Lung (tissue), 11 donors: ENCODE measurements at regions not wholly inside any gene's neighbourhood (a gene's known extent, or its start where the extent isn't known, plus 50 kb on each side); places are given as distances from the start of the nearest gene placed in this dataset.
A peak's percentile ranks its signal among the peaks of the same experiment; 100 is the strongest.

Source experiments
- ATAC-seq: fragments of 200-7000 bp; cut with Tn5 transposase; one replicate; pipeline ENCODE4 v1.9.1; 2020; ENCODE audit warnings: moderate number of reproducible peaks; ENCODE audit not compliant: insufficient read depth, low FRiP score
- DNase-seq, 3 donors: peaks; one replicate each; pipeline ENCODE4 v3.0.0-alpha.2; 2013 to 2017
- H3K27ac ChIP-seq, 2 donors: one replicate each; pipeline ENCODE4 v1.5.1; 2013; ENCODE audit warnings: mild to moderate bottlenecking in 2 of 2, moderate library complexity in 2 of 2, control low read depth in 1 of 2, inconsistent platforms in 1 of 2, low read depth in 1 of 2, low read length in 1 of 2
- H3K27me3 ChIP-seq, 3 donors: one replicate each; pipeline ENCODE4 v1.5.1; 2013; ENCODE audit warnings: low read length in 2 of 3; ENCODE audit not compliant: control insufficient read depth in 3 of 3, insufficient read depth in 3 of 3
- H3K36me3 ChIP-seq, 4 donors: one replicate each; pipeline ENCODE4 v1.5.1; 2013; ENCODE audit warnings: low read length in 4 of 4, mild to moderate bottlenecking in 1 of 4, moderate library complexity in 1 of 4; ENCODE audit not compliant: control insufficient read depth in 4 of 4, insufficient read depth in 4 of 4
- H3K4me1 ChIP-seq, 5 donors: one replicate each; pipeline ENCODE4 v1.5.1; 2013; ENCODE audit warnings: low read length in 5 of 5, mild to moderate bottlenecking in 2 of 5, moderate library complexity in 1 of 5; ENCODE audit not compliant: control insufficient read depth in 5 of 5, insufficient read depth in 5 of 5
- H3K4me3 ChIP-seq: one replicate; pipeline ENCODE4 v1.5.1; 2013; ENCODE audit warnings: mild to moderate bottlenecking, control low read depth, moderate library complexity
- H3K9ac ChIP-seq, 2 donors: one replicate each; pipeline ENCODE4 v1.5.1; 2013; ENCODE audit warnings: low read length in 2 of 2, control low read depth in 1 of 2; ENCODE audit not compliant: insufficient read depth in 1 of 2
- H3K9me3 ChIP-seq, 4 donors: one replicate each; pipeline ENCODE4 v1.5.1; 2013; ENCODE audit warnings: low read length in 3 of 4, mild to moderate bottlenecking in 1 of 4, moderate library complexity in 1 of 4; ENCODE audit not compliant: control insufficient read depth in 4 of 4, insufficient read depth in 3 of 4
- whole genome bisulfite sequencing, 2 donors: extraction: QIAGEN DNeasy Blood & Tissue Kit; methylation state at CpG; one replicate each; pipeline ENCODE4 v1.1.7; 2013; 5-methylcytosine and 5-hydroxymethylcytosine counted together
- TF ChIP-seq, protein P1 (sequence below): IDR thresholded peaks from 2 replicates; pipeline ENCODE4 v1.5.1; 2012; ENCODE audit warnings: mild to moderate bottlenecking; ENCODE audit errors: control extremely low read depth, extremely low read depth
- donor health status: control.
- donor health status: control.
- donor health status: Bipolar disorder and iron deficiency.
- donor health status: healthy.
- donor health status: DM: yes; HTN: yes; CAD: no.

DNA sequence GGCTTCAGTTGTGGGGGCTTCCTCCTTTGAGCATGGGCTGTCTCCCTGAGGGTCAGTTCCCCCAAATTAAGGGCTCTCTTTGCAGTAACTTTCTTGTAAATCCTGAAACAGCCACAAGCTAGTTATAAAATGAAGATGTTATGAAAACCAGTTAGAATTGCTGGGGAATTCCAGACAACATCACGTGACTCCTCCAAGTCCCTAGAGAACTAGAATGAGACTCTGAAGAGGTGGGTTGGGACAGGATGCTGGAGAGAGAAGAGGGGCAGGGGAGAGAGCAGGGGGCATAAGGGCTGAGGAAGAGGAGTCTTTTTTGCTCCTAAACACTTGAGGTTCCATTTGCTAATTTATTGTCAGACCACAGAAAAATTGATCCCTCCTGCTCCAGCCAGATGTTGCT lies 380.3 kb downstream of the DHX35 start:
- Histone ChIP-seq H3K27me3 (no peaks in the 10 kb centered on the region), H3K9ac (no peak overlapping the region), H3K36me3 (no peaks in the 10 kb centered on the region), H3K27ac (no peak overlapping the region), H3K4me3 (no peak overlapping the region), H3K9me3 (no peaks in the 10 kb centered on the region), H3K4me1 (peaks cover 0 to 2% (median 0%) of the 10 kb centered on the region in 5 donors)
- TF ChIP-seq, protein P1, sequence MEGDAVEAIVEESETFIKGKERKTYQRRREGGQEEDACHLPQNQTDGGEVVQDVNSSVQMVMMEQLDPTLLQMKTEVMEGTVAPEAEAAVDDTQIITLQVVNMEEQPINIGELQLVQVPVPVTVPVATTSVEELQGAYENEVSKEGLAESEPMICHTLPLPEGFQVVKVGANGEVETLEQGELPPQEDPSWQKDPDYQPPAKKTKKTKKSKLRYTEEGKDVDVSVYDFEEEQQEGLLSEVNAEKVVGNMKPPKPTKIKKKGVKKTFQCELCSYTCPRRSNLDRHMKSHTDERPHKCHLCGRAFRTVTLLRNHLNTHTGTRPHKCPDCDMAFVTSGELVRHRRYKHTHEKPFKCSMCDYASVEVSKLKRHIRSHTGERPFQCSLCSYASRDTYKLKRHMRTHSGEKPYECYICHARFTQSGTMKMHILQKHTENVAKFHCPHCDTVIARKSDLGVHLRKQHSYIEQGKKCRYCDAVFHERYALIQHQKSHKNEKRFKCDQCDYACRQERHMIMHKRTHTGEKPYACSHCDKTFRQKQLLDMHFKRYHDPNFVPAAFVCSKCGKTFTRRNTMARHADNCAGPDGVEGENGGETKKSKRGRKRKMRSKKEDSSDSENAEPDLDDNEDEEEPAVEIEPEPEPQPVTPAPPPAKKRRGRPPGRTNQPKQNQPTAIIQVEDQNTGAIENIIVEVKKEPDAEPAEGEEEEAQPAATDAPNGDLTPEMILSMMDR: no peak
- no peak for DNase-seq
- WGBS, 2 donors: 84 to 88% methylated on average over 1 of the region's 1 CpG
- ATAC-seq: no peak

GRCh38 chr20:39338469-39339376 lies 376.6 kb downstream of the DHX35 start:
- Histone ChIP-seq H3K4me3 (no peak overlapping the region), H3K27ac (peak overlapping the region in 1 of 2 donors; percentile 12), H3K9ac (no peak overlapping the region), H3K36me3 (no peaks in the 10 kb centered on the region), H3K4me1 (peaks cover 0 to 2% (median 0%) of the 10 kb centered on the region in 5 donors), H3K27me3 (no peaks in the 10 kb centered on the region), H3K9me3 (no peaks in the 10 kb centered on the region)
- no peak for ATAC-seq
- 65 to 77% methylated on average over 6 of the region's 6 CpGs for WGBS, 2 donors
- TF ChIP-seq, protein P1: no peak
- DNase-seq: peak in 1 of 3 donors; percentile 7

DNA sequence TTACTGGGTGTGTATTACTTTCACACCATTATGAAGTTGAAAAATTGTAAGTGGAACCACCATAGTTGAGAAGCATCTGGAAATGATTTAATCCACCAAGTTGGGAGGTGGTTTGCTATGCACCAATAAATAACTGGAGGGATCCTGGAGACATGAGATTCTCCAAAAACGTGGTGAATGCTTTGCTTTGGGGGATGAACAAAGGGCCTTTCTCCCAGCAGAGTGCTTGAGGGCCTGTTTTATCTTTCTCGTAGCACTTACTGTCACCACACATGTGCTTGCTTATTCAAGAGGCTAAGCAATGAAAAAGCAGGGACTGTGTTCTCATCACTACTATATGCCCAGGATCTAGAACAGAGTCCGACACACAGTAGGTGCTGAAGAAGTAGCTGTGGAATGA lies 371.1 kb downstream of the DHX35 start:
- DNase-seq: no peak

More for the DNA sequence above, 371.1 kb downstream of the DHX35 start:
- no peak overlapping the region for H3K4me3 ChIP-seq
- H3K9ac ChIP-seq: no peak overlapping the region
- ATAC-seq: no peak
- H3K27ac ChIP-seq: no peak overlapping the region
- no peaks in the 10 kb centered on the region for H3K27me3 ChIP-seq
- no peaks in the 10 kb centered on the region for H3K9me3 ChIP-seq
- TF ChIP-seq, protein P1: no peak
- WGBS, 2 donors: 64 to 82% methylated on average over 3 of the region's 3 CpGs
- H3K4me1 ChIP-seq: no peaks in the 10 kb centered on the region
- H3K36me3 ChIP-seq: no peaks in the 10 kb centered on the region
